HEK293T (cell line): ENCODE measurements at regions not wholly inside any gene's neighbourhood (a gene's known extent, or its start where the extent isn't known, plus 50 kb on each side); places are given as distances from the start of the nearest gene placed in this dataset.

Experiments
- CTCF ChIA-PET: fragments of 350-600 bp; formaldehyde crosslinking; extraction: SDS; loops from one replicate; lab custom pipeline; 2021; ENCODE audit warnings: antibody characterized with exemption, inconsistent platforms; lab: Yijun Ruan, JAX
- POLR2A ChIA-PET: fragments of 350-600 bp; formaldehyde crosslinking; extraction: SDS; loops from one replicate; lab custom pipeline; 2020; ENCODE audit warnings: antibody characterized with exemption, inconsistent platforms; lab: Yijun Ruan, JAX
- DNase-seq: peaks from one replicate; pipeline ENCODE4 v3.0.0; 2012; ENCODE audit warnings: mixed read lengths; ENCODE audit errors: extremely low spot score
- ARNT ChIP-seq: fragments of 450-650 bp; IDR thresholded peaks from 2 replicates; pipeline ENCODE4 v1.6.1; 2017; ENCODE audit warnings: mild to moderate bottlenecking
- BHLHE40 ChIP-seq: fragments of 450-650 bp; IDR thresholded peaks from 2 replicates; pipeline ENCODE4 v1.6.1; 2016; ENCODE audit warnings: mild to moderate bottlenecking, moderate library complexity, borderline replicate concordance
- CTBP1 ChIP-seq: fragments of 450-650 bp; IDR thresholded peaks from 2 replicates; pipeline ENCODE4 v1.6.1; 2016; ENCODE audit warnings: borderline replicate concordance
- ELF4 ChIP-seq: fragments of 450-650 bp; IDR thresholded peaks from 2 replicates; pipeline ENCODE4 v1.6.1; 2017; ENCODE audit warnings: antibody characterized with exemption
- FOXA1 ChIP-seq: fragments of 450-650 bp; IDR thresholded peaks from 2 replicates; pipeline ENCODE4 v1.6.1; 2016; ENCODE audit warnings: mild to moderate bottlenecking
- FOXK2 ChIP-seq: fragments of 450-650 bp; IDR thresholded peaks from 2 replicates; pipeline ENCODE4 v1.6.1; 2016; ENCODE audit warnings: mild to moderate bottlenecking
- FOXM1 ChIP-seq: fragments of 450-650 bp; IDR thresholded peaks from 2 replicates; pipeline ENCODE4 v1.6.1; 2017; ENCODE audit warnings: mild to moderate bottlenecking, borderline replicate concordance
- HDGF ChIP-seq: fragments of 450-650 bp; IDR thresholded peaks from 2 replicates; pipeline ENCODE4 v1.6.1; 2017; ENCODE audit warnings: antibody characterized with exemption, borderline replicate concordance
- L3MBTL2 ChIP-seq: fragments of 450-650 bp; conservative IDR thresholded peaks from 2 replicates; pipeline ENCODE4 v1.6.1; 2016; ENCODE audit warnings: mild to moderate bottlenecking
- LEF1 ChIP-seq: fragments of 450-650 bp; IDR thresholded peaks from 2 replicates; pipeline ENCODE4 v1.6.1; 2017; ENCODE audit warnings: mild to moderate bottlenecking, borderline replicate concordance
- NFRKB ChIP-seq: fragments of 450-650 bp; IDR thresholded peaks from 2 replicates; pipeline ENCODE4 v1.6.1; 2016; ENCODE audit warnings: mild to moderate bottlenecking, moderate library complexity
- PKNOX1 ChIP-seq: fragments of 450-650 bp; IDR thresholded peaks from 2 replicates; pipeline ENCODE4 v1.6.1; 2016
- SP1 ChIP-seq: fragments of 450-650 bp; IDR thresholded peaks from 2 replicates; pipeline ENCODE4 v1.6.1; 2017
- SUZ12 ChIP-seq: fragments of 450-650 bp; IDR thresholded peaks from 2 replicates; pipeline ENCODE4 v1.6.1; 2016; ENCODE audit warnings: mild to moderate bottlenecking
- TARDBP ChIP-seq: fragments of 450-650 bp; IDR thresholded peaks from 2 replicates; pipeline ENCODE4 v1.6.1; 2016
- ZNF384 ChIP-seq: fragments of 450-650 bp; IDR thresholded peaks from 2 replicates; pipeline ENCODE4 v1.6.1; 2016

GRCh38 chr3:159858650-159859049 is 130.0 kb upstream of the IL12A start:
- ChIA-PET POLR2A (no interaction called here), CTCF (no interaction called here)
- TF ChIP-seq LEF1 = no peak
- no peak for TF ChIP-seq L3MBTL2
- TF ChIP-seq NFRKB = no peak
- no peak for TF ChIP-seq ZNF384
- no peak for TF ChIP-seq TARDBP
- no peak for TF ChIP-seq FOXK2
- TF ChIP-seq SUZ12 = no peak
- TF ChIP-seq ARNT = no peak
- TF ChIP-seq FOXM1 = no peak
- TF ChIP-seq SP1 = no peak
- no peak for TF ChIP-seq BHLHE40
- no peak for TF ChIP-seq HDGF
- TF ChIP-seq CTBP1 = no peak
- TF ChIP-seq PKNOX1 = no peak
- TF ChIP-seq FOXA1 = no peak
- TF ChIP-seq ELF4 = no peak
- no peak for DNase-seq

GRCh38 chr3:159859424-159859823 is 129.2 kb upstream of the IL12A start:
- ChIA-PET CTCF (no interaction called here), POLR2A (no interaction called here)
- no peak for DNase-seq
- TF ChIP-seq TARDBP = no peak
- no peak for TF ChIP-seq LEF1
- TF ChIP-seq ZNF384 = no peak
- no peak for TF ChIP-seq ELF4
- TF ChIP-seq HDGF = no peak
- TF ChIP-seq SUZ12 = no peak
- no peak for TF ChIP-seq ARNT
- no peak for TF ChIP-seq SP1
- TF ChIP-seq FOXK2 = no peak
- TF ChIP-seq CTBP1 = no peak
- TF ChIP-seq FOXM1 = no peak
- no peak for TF ChIP-seq NFRKB
- no peak for TF ChIP-seq PKNOX1
- TF ChIP-seq BHLHE40 = no peak
- no peak for TF ChIP-seq L3MBTL2
- TF ChIP-seq FOXA1 = no peak

- DNase-seq = no peak
- TF ChIP-seq NFRKB (no peak), FOXA1 (no peak), SP1 (no peak), HDGF (no peak), CTBP1 (no peak), TARDBP (no peak), ELF4 (no peak), ARNT (no peak), LEF1 (no peak), L3MBTL2 (no peak), FOXM1 (no peak), FOXK2 (no peak), BHLHE40 (no peak), PKNOX1 (no peak), SUZ12 (no peak), ZNF384 (no peak)
- ChIA-PET POLR2A (no interaction called here), CTCF (interaction anchor here (0.6 kb wide), 1 partner anchor 23 kb away, joined by 3 read pairs; no protein-coding TSS in a partner anchor)
Observed at GRCh38 chr3:159859836-159860235, 128.8 kb upstream of the IL12A start.

GRCh38 chr3:159860269-159861116 is 128.1 kb upstream of the IL12A start:
- TF ChIP-seq NFRKB (no peak), SUZ12 (no peak), PKNOX1 (no peak), BHLHE40 (no peak), SP1 (no peak), CTBP1 (no peak)
- ChIA-PET POLR2A (no interaction called here), CTCF (interaction anchor here (0.6 kb wide), 1 partner anchor 23 kb away, joined by 3 read pairs; no protein-coding TSS in a partner anchor)
- DNase-seq = no peak

GRCh38 chr3:159861369-159861987 is 127.2 kb upstream of the IL12A start:
- DNase-seq = no peak
- TF ChIP-seq SUZ12 (no peak), NFRKB (no peak), CTBP1 (no peak), LEF1 (no peak), PKNOX1 (no peak), FOXK2 (no peak), ELF4 (no peak), BHLHE40 (no peak), TARDBP (no peak), HDGF (no peak), SP1 (no peak), FOXM1 (no peak), ZNF384 (no peak), ARNT (no peak), L3MBTL2 (no peak), FOXA1 (no peak)
- ChIA-PET CTCF (no interaction called here), POLR2A (no interaction called here)
